ENCODE measurements at regions not wholly inside any gene's neighbourhood (a gene's known extent, or its start where the extent isn't known, plus 50 kb on each side); places are given as distances from the start of the nearest gene placed in this dataset.

DNA sequence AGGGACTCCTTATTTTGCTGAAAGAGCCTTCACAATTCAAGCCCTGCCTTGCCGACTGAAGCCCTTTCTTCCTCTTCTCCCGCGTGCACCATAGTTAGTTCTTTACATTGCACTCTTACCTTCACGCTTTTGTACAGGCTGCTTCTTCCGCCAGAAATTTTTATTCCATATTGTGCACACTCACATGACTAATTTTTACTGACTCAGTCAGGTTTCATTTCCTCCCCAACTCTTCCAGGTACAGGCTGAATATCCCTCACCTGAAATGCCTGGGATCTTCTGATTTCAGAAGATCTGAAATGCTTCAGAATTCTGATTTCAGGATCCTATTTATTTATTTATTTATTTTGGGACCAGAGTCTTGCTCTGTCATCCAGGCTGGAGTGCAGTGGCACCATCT, 172.8 kb downstream of the ZNF281 start:
- H3K27ac ChIP-seq (ENCODE audit: low read length): no peak overlapping the region
- H3K4me2 ChIP-seq (ENCODE audit: low read length): no peak overlapping the region
- H4K20me1 ChIP-seq (ENCODE audit: insufficient read depth): no peaks in the 10 kb centered on the region
- no peaks in the 10 kb centered on the region for H3F3A ChIP-seq (ENCODE audit: insufficient read depth, low read length, poor library complexity, severe bottlenecking)
- TF ChIP-seq SMC3 (conservative IDR thresholded peaks at IDR 0.05; ENCODE audit: poor library complexity): no peak
- TF ChIP-seq MXI1 (conservative IDR thresholded peaks at IDR 0.05; ENCODE audit: poor library complexity, severe bottlenecking): no peak
- no peak for TF ChIP-seq REST (IDR thresholded peaks at IDR 0.05; ENCODE audit: borderline replicate concordance)
- no peak for TF ChIP-seq EZH2 (IDR thresholded peaks at IDR 0.05; ENCODE audit: borderline replicate concordance, insufficient read depth, low read length, poor library complexity, severe bottlenecking)
- no peak for TF ChIP-seq POLR2AphosphoS5 (IDR thresholded peaks at IDR 0.05)
- no peak for TF ChIP-seq TAF1 (IDR thresholded peaks at IDR 0.05; ENCODE audit: low read depth)
- no peak for TF ChIP-seq RAD21 (conservative IDR thresholded peaks at IDR 0.05)
- TF ChIP-seq, protein P1, sequence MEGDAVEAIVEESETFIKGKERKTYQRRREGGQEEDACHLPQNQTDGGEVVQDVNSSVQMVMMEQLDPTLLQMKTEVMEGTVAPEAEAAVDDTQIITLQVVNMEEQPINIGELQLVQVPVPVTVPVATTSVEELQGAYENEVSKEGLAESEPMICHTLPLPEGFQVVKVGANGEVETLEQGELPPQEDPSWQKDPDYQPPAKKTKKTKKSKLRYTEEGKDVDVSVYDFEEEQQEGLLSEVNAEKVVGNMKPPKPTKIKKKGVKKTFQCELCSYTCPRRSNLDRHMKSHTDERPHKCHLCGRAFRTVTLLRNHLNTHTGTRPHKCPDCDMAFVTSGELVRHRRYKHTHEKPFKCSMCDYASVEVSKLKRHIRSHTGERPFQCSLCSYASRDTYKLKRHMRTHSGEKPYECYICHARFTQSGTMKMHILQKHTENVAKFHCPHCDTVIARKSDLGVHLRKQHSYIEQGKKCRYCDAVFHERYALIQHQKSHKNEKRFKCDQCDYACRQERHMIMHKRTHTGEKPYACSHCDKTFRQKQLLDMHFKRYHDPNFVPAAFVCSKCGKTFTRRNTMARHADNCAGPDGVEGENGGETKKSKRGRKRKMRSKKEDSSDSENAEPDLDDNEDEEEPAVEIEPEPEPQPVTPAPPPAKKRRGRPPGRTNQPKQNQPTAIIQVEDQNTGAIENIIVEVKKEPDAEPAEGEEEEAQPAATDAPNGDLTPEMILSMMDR (IDR thresholded peaks at IDR 0.05; ENCODE audit: poor library complexity, severe bottlenecking): no peak
- TF ChIP-seq EP300 (conservative IDR thresholded peaks at IDR 0.05; ENCODE audit: poor library complexity, severe bottlenecking): no peak
- H3K36me3 ChIP-seq (ENCODE audit: insufficient read depth, low read length): no peaks in the 10 kb centered on the region
- H3K4me3 ChIP-seq (ENCODE audit: low read length): no peak overlapping the region
- peaks cover 13% of the 10 kb centered on the region for H3K27me3 ChIP-seq (ENCODE audit: insufficient read depth, low read depth, low read length)
- no peaks in the 10 kb centered on the region for H3K9me2 ChIP-seq (ENCODE audit: insufficient read depth, low read length)
- H3K9ac ChIP-seq (ENCODE audit: low read length): no peak overlapping the region
- no peak overlapping the region for H2AFZ ChIP-seq (ENCODE audit: low read depth, low read length)
- H3K79me2 ChIP-seq (replicated peaks; ENCODE audit: insufficient read depth, low read length): no peaks in the 10 kb centered on the region
- H3K9me3 ChIP-seq (ENCODE audit: low read length): no peaks in the 10 kb centered on the region

- no peak overlapping the region for H3K9ac ChIP-seq (ENCODE audit: low read length)
- H3K27ac ChIP-seq (ENCODE audit: low read length): no peak overlapping the region
- peaks cover under 1% of the 10 kb centered on the region for H3K27me3 ChIP-seq (ENCODE audit: insufficient read depth, low read depth, low read length)
- no peak overlapping the region for H2AFZ ChIP-seq (ENCODE audit: low read depth, low read length)
- H4K20me1 ChIP-seq (ENCODE audit: insufficient read depth): no peaks in the 10 kb centered on the region
- no peaks in the 10 kb centered on the region for H3K36me3 ChIP-seq (ENCODE audit: insufficient read depth, low read length)
- H3K9me2 ChIP-seq (ENCODE audit: insufficient read depth, low read length): no peaks in the 10 kb centered on the region
- H3K4me3 ChIP-seq (ENCODE audit: low read length): no peak overlapping the region
- no peak overlapping the region for H3K4me2 ChIP-seq (ENCODE audit: low read length)
- H3K79me2 ChIP-seq (replicated peaks; ENCODE audit: insufficient read depth, low read length): no peaks in the 10 kb centered on the region
- H3F3A ChIP-seq (ENCODE audit: insufficient read depth, low read length, poor library complexity, severe bottlenecking): no peaks in the 10 kb centered on the region
- no peaks in the 10 kb centered on the region for H3K9me3 ChIP-seq (ENCODE audit: low read length)
- no peak for TF ChIP-seq SMC3 (conservative IDR thresholded peaks at IDR 0.05; ENCODE audit: poor library complexity)
- no peak for TF ChIP-seq RAD21 (conservative IDR thresholded peaks at IDR 0.05)
- no peak for TF ChIP-seq REST (IDR thresholded peaks at IDR 0.05; ENCODE audit: borderline replicate concordance)
- TF ChIP-seq, protein P1 (IDR thresholded peaks at IDR 0.05; ENCODE audit: poor library complexity, severe bottlenecking): no peak
- no peak for TF ChIP-seq TAF1 (IDR thresholded peaks at IDR 0.05; ENCODE audit: low read depth)
- no peak for TF ChIP-seq MXI1 (conservative IDR thresholded peaks at IDR 0.05; ENCODE audit: poor library complexity, severe bottlenecking)
- no peak for TF ChIP-seq EP300 (conservative IDR thresholded peaks at IDR 0.05; ENCODE audit: poor library complexity, severe bottlenecking)
- no peak for TF ChIP-seq POLR2AphosphoS5 (IDR thresholded peaks at IDR 0.05)
- TF ChIP-seq EZH2 (IDR thresholded peaks at IDR 0.05; ENCODE audit: borderline replicate concordance, insufficient read depth, low read length, poor library complexity, severe bottlenecking): no peak
Observed at GRCh38 chr1:200234938-200235337, 174.9 kb downstream of the ZNF281 start.

Data from neural cell (in vitro differentiated cells).